Body of pancreas (tissue), 4 donors: ENCODE measurements at regions not wholly inside any gene's neighbourhood (a gene's known extent, or its start where the extent isn't known, plus 50 kb on each side); places are given as distances from the start of the nearest gene placed in this dataset.

ENCODE experiments used
- POLR2A ChIP-seq, 3 donors: fragments of 450-650 bp; IDR thresholded peaks; one replicate each; pipeline ENCODE4 v1.6.1; 2016; ENCODE audit warnings: antibody characterized with exemption in 3 of 3, mild to moderate bottlenecking in 2 of 3
- TF ChIP-seq, protein P1 (sequence below), 7 experiments: fragments of 450-650 bp in 4 of 7; fragments of 200-600 bp in 3 of 7; sonication (generic) in 3 of 7; IDR thresholded peaks; one replicate each; pipeline ENCODE4 v1.5.1; 2016 to 2019; ENCODE audit warnings: antibody characterized with exemption in 7 of 7

DNA sequence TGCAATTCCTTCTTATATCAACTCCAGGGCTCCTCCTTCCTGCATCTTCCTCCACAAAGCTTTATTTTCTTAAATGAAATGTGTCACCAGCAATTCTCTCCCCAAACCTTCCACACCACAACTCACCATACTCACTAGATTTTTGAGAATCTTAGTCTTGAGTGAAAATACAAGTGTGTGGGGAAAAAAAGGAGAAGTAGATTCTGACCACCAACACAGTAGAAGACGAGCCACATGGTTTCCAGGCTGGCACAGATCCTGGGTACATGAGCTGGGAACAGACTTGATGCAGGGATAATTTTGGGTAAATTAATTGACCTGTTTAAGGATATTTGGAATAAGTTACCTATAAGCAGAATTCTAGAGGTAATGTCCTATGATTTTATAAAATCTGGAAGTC lies 72.8 kb upstream of the KCNJ15 start:
- TF ChIP-seq, protein P1, sequence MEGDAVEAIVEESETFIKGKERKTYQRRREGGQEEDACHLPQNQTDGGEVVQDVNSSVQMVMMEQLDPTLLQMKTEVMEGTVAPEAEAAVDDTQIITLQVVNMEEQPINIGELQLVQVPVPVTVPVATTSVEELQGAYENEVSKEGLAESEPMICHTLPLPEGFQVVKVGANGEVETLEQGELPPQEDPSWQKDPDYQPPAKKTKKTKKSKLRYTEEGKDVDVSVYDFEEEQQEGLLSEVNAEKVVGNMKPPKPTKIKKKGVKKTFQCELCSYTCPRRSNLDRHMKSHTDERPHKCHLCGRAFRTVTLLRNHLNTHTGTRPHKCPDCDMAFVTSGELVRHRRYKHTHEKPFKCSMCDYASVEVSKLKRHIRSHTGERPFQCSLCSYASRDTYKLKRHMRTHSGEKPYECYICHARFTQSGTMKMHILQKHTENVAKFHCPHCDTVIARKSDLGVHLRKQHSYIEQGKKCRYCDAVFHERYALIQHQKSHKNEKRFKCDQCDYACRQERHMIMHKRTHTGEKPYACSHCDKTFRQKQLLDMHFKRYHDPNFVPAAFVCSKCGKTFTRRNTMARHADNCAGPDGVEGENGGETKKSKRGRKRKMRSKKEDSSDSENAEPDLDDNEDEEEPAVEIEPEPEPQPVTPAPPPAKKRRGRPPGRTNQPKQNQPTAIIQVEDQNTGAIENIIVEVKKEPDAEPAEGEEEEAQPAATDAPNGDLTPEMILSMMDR (IDR thresholded peaks at IDR 0.05), result no peak
- no peak for TF ChIP-seq POLR2A (IDR thresholded peaks at IDR 0.05)
